ENCODE measurements at regions not wholly inside any gene's neighbourhood (a gene's known extent, or its start where the extent isn't known, plus 50 kb on each side); places are given as distances from the start of the nearest gene placed in this dataset.

GRCh38 chr2:12839339-12839738 is 122.6 kb downstream of the TRIB2 start:
- no peak for TF ChIP-seq EZH2phosphoT487 (IDR thresholded peaks at IDR 0.05; ENCODE audit: unreplicated experiment)
- no peak for TF ChIP-seq CTCF (conservative IDR thresholded peaks at IDR 0.05; ENCODE audit: low read depth in 2 of 2)
- TF ChIP-seq CREB1 (CRISPR knock-in tag; IDR thresholded peaks at IDR 0.05; ENCODE audit: low read depth), result no peak
- no peak for TF ChIP-seq POLR2AphosphoS5 (IDR thresholded peaks at IDR 0.05; ENCODE audit: low read depth)
- TF ChIP-seq ETS1 (IDR thresholded peaks at IDR 0.05), result no peak
- TF ChIP-seq REST (IDR thresholded peaks at IDR 0.05; ENCODE audit: unreplicated experiment), result no peak
- TF ChIP-seq EZH2 (IDR thresholded peaks at IDR 0.05; ENCODE audit: low read depth, unreplicated experiment), result no peak
- no peak for TF ChIP-seq JUNB (IDR thresholded peaks at IDR 0.05; ENCODE audit: unreplicated experiment)
- TF ChIP-seq ZNF331 (CRISPR knock-in tag; IDR thresholded peaks at IDR 0.05; ENCODE audit: low read depth), result no peak
